ENCODE measurements at regions not wholly inside any gene's neighbourhood (a gene's known extent, or its start where the extent isn't known, plus 50 kb on each side); places are given as distances from the start of the nearest gene placed in this dataset.
"Not testable (repeated sequence)": the region's sequence is repeated elsewhere in the genome, so short reads cannot be mapped to it uniquely, and the experiment has no call there.

DNA sequence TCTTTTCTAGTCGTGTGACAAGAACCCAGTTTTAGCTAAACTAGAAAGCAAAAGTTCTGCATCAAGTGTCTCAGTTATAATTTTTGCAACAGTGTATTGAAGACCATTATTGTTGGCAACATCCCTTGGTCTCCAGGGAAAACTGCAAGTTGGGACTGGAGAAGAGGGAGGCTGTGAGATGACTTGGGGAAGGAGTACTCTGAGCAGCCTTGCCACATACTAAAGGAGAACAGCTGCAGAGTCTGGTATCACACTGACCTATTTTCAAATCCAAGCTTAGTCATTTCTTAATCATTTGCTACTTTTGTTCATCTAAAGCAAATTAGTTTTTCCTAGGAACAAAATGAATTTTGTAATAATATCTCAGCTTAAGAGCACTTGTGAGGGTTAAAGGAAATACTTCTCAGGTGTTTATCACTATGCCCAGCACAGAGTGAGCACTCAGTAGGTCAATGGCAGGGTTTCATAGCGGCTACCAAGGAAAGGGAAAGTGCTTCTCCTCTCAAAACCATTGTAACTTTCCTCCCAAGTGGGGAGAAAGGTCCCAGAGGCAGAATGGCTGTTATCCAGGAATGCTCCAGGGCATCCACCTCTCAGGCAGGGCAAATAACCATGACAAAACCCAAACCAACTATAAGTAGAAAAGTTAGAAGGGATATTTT lies 247.1 kb downstream of the C11orf87 start:
- Histone ChIP-seq H3K27ac (no peak overlapping the region), H3K9ac (ENCODE audit: low read depth in 2 of 2, low read length in 2 of 2) (no peak overlapping the region), H3K27me3 (no peaks in the 10 kb centered on the region), H3K9me3 (no peaks in the 10 kb centered on the region), H3K4me1 (no peaks in the 10 kb centered on the region), H3K4me3 (no peak overlapping the region), H3K36me3 (no peaks in the 10 kb centered on the region)
- DNase-seq = no peak
- intact Hi-C loops (cut with DNase I) = no loop called here
- TF ChIP-seq, protein P1, sequence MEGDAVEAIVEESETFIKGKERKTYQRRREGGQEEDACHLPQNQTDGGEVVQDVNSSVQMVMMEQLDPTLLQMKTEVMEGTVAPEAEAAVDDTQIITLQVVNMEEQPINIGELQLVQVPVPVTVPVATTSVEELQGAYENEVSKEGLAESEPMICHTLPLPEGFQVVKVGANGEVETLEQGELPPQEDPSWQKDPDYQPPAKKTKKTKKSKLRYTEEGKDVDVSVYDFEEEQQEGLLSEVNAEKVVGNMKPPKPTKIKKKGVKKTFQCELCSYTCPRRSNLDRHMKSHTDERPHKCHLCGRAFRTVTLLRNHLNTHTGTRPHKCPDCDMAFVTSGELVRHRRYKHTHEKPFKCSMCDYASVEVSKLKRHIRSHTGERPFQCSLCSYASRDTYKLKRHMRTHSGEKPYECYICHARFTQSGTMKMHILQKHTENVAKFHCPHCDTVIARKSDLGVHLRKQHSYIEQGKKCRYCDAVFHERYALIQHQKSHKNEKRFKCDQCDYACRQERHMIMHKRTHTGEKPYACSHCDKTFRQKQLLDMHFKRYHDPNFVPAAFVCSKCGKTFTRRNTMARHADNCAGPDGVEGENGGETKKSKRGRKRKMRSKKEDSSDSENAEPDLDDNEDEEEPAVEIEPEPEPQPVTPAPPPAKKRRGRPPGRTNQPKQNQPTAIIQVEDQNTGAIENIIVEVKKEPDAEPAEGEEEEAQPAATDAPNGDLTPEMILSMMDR (IDR thresholded peaks at IDR 0.05) = no peak

DNA sequence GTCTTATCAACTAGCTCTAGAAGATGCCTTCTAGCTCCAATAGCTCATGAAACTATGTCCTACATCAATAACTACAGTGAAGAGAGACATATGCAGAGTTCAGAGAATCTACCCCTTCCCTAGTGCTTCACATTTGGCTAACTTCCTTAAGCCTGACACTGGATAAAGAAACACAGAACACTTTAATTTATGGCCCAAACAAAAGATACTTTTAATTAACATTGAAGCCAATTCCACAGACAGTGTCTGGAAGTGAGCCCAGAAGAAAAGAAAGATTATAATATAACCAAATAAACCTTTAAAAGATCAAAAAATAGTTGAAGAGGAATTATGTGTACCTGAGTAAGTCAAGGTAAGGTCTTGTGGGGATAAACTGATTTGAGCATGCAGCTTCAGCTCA lies 255.2 kb downstream of the C11orf87 start:
- no peaks in the 10 kb centered on the region for H3K4me1 ChIP-seq
- H3K9me3 ChIP-seq = no peaks in the 10 kb centered on the region
- no peak overlapping the region for H3K4me3 ChIP-seq
- DNase-seq = no peak
- intact Hi-C loops (cut with DNase I) = no loop called here
- H3K36me3 ChIP-seq = no peaks in the 10 kb centered on the region
- TF ChIP-seq, protein P1 (IDR thresholded peaks at IDR 0.05) = no peak
- H3K27ac ChIP-seq = no peak overlapping the region
- no peak overlapping the region for H3K9ac ChIP-seq (ENCODE audit: low read depth in 2 of 2, low read length in 2 of 2)
- H3K27me3 ChIP-seq = no peaks in the 10 kb centered on the region

DNA sequence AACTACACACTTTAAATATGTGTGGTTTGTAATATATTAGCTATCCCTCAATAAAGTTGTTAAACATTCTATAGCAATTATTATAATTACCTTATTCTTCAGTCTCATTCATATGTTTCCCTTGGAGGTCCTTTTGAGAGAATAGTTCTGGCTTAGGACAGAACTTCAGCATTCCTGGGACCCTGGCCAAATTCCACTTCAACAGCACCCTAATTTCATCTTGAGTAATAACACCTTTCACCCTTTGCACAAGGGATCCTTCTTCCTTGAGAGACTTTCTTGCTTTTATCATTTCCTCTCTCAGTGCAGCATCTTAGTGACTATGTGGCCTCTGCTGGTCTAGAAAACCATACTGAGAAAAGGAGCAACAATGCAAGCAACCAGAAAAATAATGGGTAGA lies 255.9 kb downstream of the C11orf87 start:
- Histone ChIP-seq H3K27ac (no peak overlapping the region), H3K36me3 (no peaks in the 10 kb centered on the region), H3K27me3 (no peaks in the 10 kb centered on the region), H3K4me1 (no peaks in the 10 kb centered on the region), H3K9me3 (no peaks in the 10 kb centered on the region), H3K4me3 (no peak overlapping the region), H3K9ac (ENCODE audit: low read depth in 2 of 2, low read length in 2 of 2) (no peak overlapping the region)
- TF ChIP-seq, protein P1 (IDR thresholded peaks at IDR 0.05) = no peak
- intact Hi-C loops (cut with DNase I) = no loop called here
- DNase-seq = no peak

DNA sequence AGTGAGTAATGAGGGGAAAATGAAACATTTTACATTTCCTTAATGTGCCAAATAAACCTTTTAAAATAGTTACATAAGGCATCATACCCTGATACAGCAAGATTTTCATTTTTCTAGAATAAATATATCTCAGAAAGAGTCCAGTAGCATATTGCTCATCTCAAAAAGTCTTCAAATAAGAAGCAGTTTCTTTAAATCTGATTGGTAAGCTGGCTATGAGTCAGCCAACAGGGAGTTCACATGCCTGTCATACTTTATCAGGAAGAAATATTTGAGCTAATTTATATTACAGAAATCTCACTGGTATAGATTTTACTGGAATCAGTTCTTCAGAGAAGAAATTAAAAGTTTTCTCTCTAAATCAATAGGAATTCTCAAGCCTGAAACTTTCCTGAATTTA lies 258.1 kb downstream of the C11orf87 start:
- Histone ChIP-seq H3K9ac (ENCODE audit: low read depth in 2 of 2, low read length in 2 of 2) (no peak overlapping the region), H3K4me1 (no peaks in the 10 kb centered on the region), H3K4me3 (no peak overlapping the region), H3K36me3 (no peaks in the 10 kb centered on the region), H3K9me3 (no peaks in the 10 kb centered on the region), H3K27me3 (no peaks in the 10 kb centered on the region), H3K27ac (no peak overlapping the region)
- TF ChIP-seq, protein P1 (IDR thresholded peaks at IDR 0.05) = no peak
- intact Hi-C loops (cut with DNase I) = no loop called here
- no peak for DNase-seq

DNA sequence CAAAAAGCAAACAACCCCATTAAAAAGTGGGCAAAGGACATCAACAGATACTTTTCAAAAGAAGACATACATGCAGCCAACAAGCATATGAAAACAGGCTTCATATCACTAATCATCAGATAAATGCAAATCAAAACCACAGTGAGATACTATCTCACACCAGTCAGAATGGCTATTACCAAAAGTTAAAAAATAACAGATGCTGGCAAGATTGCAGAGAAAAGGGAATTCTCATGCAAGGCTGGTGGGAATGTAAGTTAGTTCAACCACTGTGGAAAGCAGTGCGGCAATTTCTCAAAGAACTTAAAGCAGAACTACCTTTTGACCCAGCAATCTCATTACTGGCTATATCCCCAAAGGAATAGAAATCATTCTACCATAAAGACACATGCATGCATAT lies 260.8 kb downstream of the C11orf87 start:
- H3K9ac ChIP-seq (ENCODE audit: low read depth in 2 of 2, low read length in 2 of 2); H3K4me3 ChIP-seq; intact Hi-C loops (cut with DNase I); H3K36me3 ChIP-seq; H3K27me3 ChIP-seq; H3K9me3 ChIP-seq; H3K4me1 ChIP-seq; H3K27ac ChIP-seq; DNase-seq: not testable (repeated sequence)

DNA sequence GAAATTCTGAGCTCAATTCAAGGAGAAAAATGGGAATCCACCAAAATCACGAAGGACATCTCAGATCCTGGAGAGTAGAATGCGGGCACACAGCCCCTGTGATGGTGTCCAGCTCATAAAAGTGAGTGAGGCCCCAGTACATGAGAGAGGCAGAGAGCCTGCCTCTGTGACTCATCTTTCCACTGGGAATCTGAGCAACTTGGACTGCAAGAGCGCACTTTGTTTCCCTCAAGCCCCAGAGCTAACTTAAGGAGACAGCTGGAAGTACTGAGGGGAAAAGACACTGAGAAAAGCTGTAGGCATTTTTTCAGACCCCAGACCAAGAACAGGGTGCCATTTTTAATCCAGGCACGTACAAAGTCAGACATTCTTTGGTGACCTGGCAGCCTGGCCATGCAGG lies 273.7 kb downstream of the C11orf87 start:
- H3K9me3 ChIP-seq = no peaks in the 10 kb centered on the region
- no peaks in the 10 kb centered on the region for H3K36me3 ChIP-seq
- no peak for DNase-seq
- H3K4me3 ChIP-seq = no peak overlapping the region
- intact Hi-C loops (cut with DNase I) = loop anchor here (10.0 kb wide), 1 partner anchor 1001 kb away; no protein-coding TSS in a partner anchor
- TF ChIP-seq, protein P1 (IDR thresholded peaks at IDR 0.05) = no peak
- H3K9ac ChIP-seq (ENCODE audit: low read depth in 2 of 2, low read length in 2 of 2) = no peak overlapping the region
- no peaks in the 10 kb centered on the region for H3K4me1 ChIP-seq
- no peaks in the 10 kb centered on the region for H3K27me3 ChIP-seq
- H3K27ac ChIP-seq = no peak overlapping the region
